ENCODE measurements at regions not wholly inside any gene's neighbourhood (a gene's known extent, or its start where the extent isn't known, plus 50 kb on each side); places are given as distances from the start of the nearest gene placed in this dataset.

- Histone ChIP-seq H3K4me3 (ENCODE audit: low read depth in 1 of 2, low read length in 1 of 2) (no peak overlapping the region), H3K27ac (no peak overlapping the region)
- no peak for TF ChIP-seq CTCF (IDR thresholded peaks at IDR 0.05)
Measured at GRCh38 chr12:24463375-24463774, 485.5 kb downstream of the BCAT1 start.

GRCh38 chr12:24462946-24463345, 486.0 kb downstream of the BCAT1 start:
- Histone ChIP-seq H3K27me3 (no peaks in the 10 kb centered on the region), H3K27ac (no peak overlapping the region), H3K36me3 (no peaks in the 10 kb centered on the region), H3K9me3 (no peaks in the 10 kb centered on the region), H3K4me3 (ENCODE audit: low read depth in 1 of 2, low read length in 1 of 2) (no peak overlapping the region), H3K4me1 (ENCODE audit: control insufficient read depth in 1 of 2, insufficient read depth in 1 of 2, low read depth in 1 of 2, low read length in 1 of 2) (peaks cover 20 to 24% of the 10 kb centered on the region in 2 experiments)
- TF ChIP-seq CTCF (IDR thresholded peaks at IDR 0.05), result no peak

More at GRCh38 chr12:24463375-24463774, 485.5 kb downstream of the BCAT1 start:
- H3K4me1 ChIP-seq (ENCODE audit: control insufficient read depth in 1 of 2, insufficient read depth in 1 of 2, low read depth in 1 of 2, low read length in 1 of 2), result peaks cover 20 to 24% of the 10 kb centered on the region in 2 experiments
- no peaks in the 10 kb centered on the region for H3K9me3 ChIP-seq
- no peaks in the 10 kb centered on the region for H3K27me3 ChIP-seq
- no peaks in the 10 kb centered on the region for H3K36me3 ChIP-seq

GRCh38 chr12:24460506-24460905, 488.4 kb downstream of the BCAT1 start:
- Histone ChIP-seq H3K27me3 (no peaks in the 10 kb centered on the region), H3K4me1 (ENCODE audit: control insufficient read depth in 1 of 2, insufficient read depth in 1 of 2, low read depth in 1 of 2, low read length in 1 of 2) (peaks cover under 1% of the 10 kb centered on the region in 2 experiments)

GRCh38 chr12:24460099-24460498, 488.8 kb downstream of the BCAT1 start:
- H3K4me3 ChIP-seq (ENCODE audit: low read depth in 1 of 2, low read length in 1 of 2), result no peak overlapping the region
- H3K36me3 ChIP-seq, result no peaks in the 10 kb centered on the region
- no peaks in the 10 kb centered on the region for H3K4me1 ChIP-seq (ENCODE audit: control insufficient read depth in 1 of 2, insufficient read depth in 1 of 2, low read depth in 1 of 2, low read length in 1 of 2)
- no peak for TF ChIP-seq CTCF (IDR thresholded peaks at IDR 0.05)
- no peak overlapping the region for H3K27ac ChIP-seq
- H3K9me3 ChIP-seq, result no peaks in the 10 kb centered on the region
- no peaks in the 10 kb centered on the region for H3K27me3 ChIP-seq

More at GRCh38 chr12:24460506-24460905, 488.4 kb downstream of the BCAT1 start:
- Histone ChIP-seq H3K4me3 (ENCODE audit: low read depth in 1 of 2, low read length in 1 of 2) (no peak overlapping the region), H3K9me3 (no peaks in the 10 kb centered on the region), H3K36me3 (no peaks in the 10 kb centered on the region), H3K27ac (no peak overlapping the region)
- TF ChIP-seq CTCF (IDR thresholded peaks at IDR 0.05), result no peak

- H3K27me3 ChIP-seq, result no peaks in the 10 kb centered on the region
- TF ChIP-seq CTCF (IDR thresholded peaks at IDR 0.05), result no peak
Measured at GRCh38 chr12:24455811-24456210, 493.1 kb downstream of the BCAT1 start.

GRCh38 chr12:24447678-24448077, 498.2 kb upstream of the SOX5 start:
- TF ChIP-seq CTCF (IDR thresholded peaks at IDR 0.05), result no peak
- H3K36me3 ChIP-seq, result no peaks in the 10 kb centered on the region
- H3K27me3 ChIP-seq, result no peaks in the 10 kb centered on the region
- H3K4me1 ChIP-seq (ENCODE audit: control insufficient read depth in 1 of 2, insufficient read depth in 1 of 2, low read depth in 1 of 2, low read length in 1 of 2), result no peaks in the 10 kb centered on the region
- no peak overlapping the region for H3K27ac ChIP-seq
- no peak overlapping the region for H3K4me3 ChIP-seq (ENCODE audit: low read depth in 1 of 2, low read length in 1 of 2)
- H3K9me3 ChIP-seq, result no peaks in the 10 kb centered on the region

More at GRCh38 chr12:24455811-24456210, 493.1 kb downstream of the BCAT1 start:
- no peak overlapping the region for H3K4me3 ChIP-seq (ENCODE audit: low read depth in 1 of 2, low read length in 1 of 2)
- no peaks in the 10 kb centered on the region for H3K36me3 ChIP-seq
- no peaks in the 10 kb centered on the region for H3K9me3 ChIP-seq
- no peak overlapping the region for H3K27ac ChIP-seq
- H3K4me1 ChIP-seq (ENCODE audit: control insufficient read depth in 1 of 2, insufficient read depth in 1 of 2, low read depth in 1 of 2, low read length in 1 of 2), result no peaks in the 10 kb centered on the region
